HEK293 (cell line): ENCODE measurements at regions not wholly inside any gene's neighbourhood (a gene's known extent, or its start where the extent isn't known, plus 50 kb on each side); places are given as distances from the start of the nearest gene placed in this dataset.

Experiments
- CTCF ChIA-PET: fragments of 350-600 bp; formaldehyde crosslinking; extraction: SDS; loops from one replicate; lab custom pipeline; 2021; ENCODE audit warnings: antibody characterized with exemption; lab: Yijun Ruan, JAX
- POLR2A ChIA-PET: fragments of 300-600 bp; formaldehyde crosslinking; extraction: SDS; loops from one replicate; lab custom pipeline; 2020; ENCODE audit warnings: antibody characterized with exemption, inconsistent platforms; lab: Yijun Ruan, JAX
- H3K27ac ChIP-seq: fragments of 200-500 bp; sonication (Bioruptor generic); 2 replicates; pipeline ENCODE4 v1.5.1; 2014; ENCODE audit warnings: low read depth, low read length, control low read depth, inconsistent platforms; ENCODE audit errors: extremely low read depth
- H3K36me3 ChIP-seq, 2 experiments: fragments of 200-500 bp in 1 of 2; sonication (Bioruptor generic) in 1 of 2; 1 replicate in 1 of 2; 2 replicates in 1 of 2; pipeline ENCODE4 v1.5.1; 2014 to 2017; ENCODE audit warnings: inconsistent platforms in 2 of 2, low read length in 2 of 2; ENCODE audit not compliant: control insufficient read depth in 2 of 2, insufficient read depth in 1 of 2
- H3K4me1 ChIP-seq: fragments of 200-500 bp; sonication (Bioruptor generic); 2 replicates; pipeline ENCODE4 v1.5.1; 2014; ENCODE audit warnings: mild to moderate bottlenecking, low read length, inconsistent platforms; ENCODE audit not compliant: control insufficient read depth, insufficient read depth
- H3K4me3 ChIP-seq: 2 replicates; pipeline ENCODE4 v1.5.1; 2011; ENCODE audit warnings: low read depth, mild to moderate bottlenecking, control low read depth, low read length, moderate library complexity
- H3K9me3 ChIP-seq: fragments of 200-500 bp; sonication (Bioruptor generic); 2 replicates; pipeline ENCODE4 v1.5.1; 2014; ENCODE audit warnings: low read depth, low read length, inconsistent platforms; ENCODE audit not compliant: control insufficient read depth, insufficient read depth
- GLIS1 ChIP-seq: fragments of 450-650 bp; formaldehyde crosslinking; IDR thresholded peaks from 2 replicates; pipeline ENCODE4 v1.5.1; 2016; ENCODE audit warnings: missing biosample characterization, missing genetic modification characterization
- GLIS2 ChIP-seq: fragments of 450-650 bp; formaldehyde crosslinking; IDR thresholded peaks from 2 replicates; pipeline ENCODE4 v1.5.1; 2016; ENCODE audit warnings: missing biosample characterization, missing genetic modification characterization
- KLF8 ChIP-seq: fragments of 450-650 bp; formaldehyde crosslinking; IDR thresholded peaks from 2 replicates; pipeline ENCODE4 v1.5.1; 2016; ENCODE audit warnings: missing biosample characterization, missing genetic modification characterization
- ZBTB8A ChIP-seq: fragments of 450-650 bp; formaldehyde crosslinking; IDR thresholded peaks from 2 replicates; pipeline ENCODE4 v1.5.1; 2016; ENCODE audit warnings: missing biosample characterization, missing genetic modification characterization
- ZEB2 ChIP-seq: fragments of 450-650 bp; formaldehyde crosslinking; IDR thresholded peaks from 2 replicates; pipeline ENCODE4 v1.5.1; 2016; ENCODE audit warnings: missing biosample characterization, missing genetic modification characterization
- ZNF10 ChIP-seq: fragments of 450-650 bp; formaldehyde crosslinking; IDR thresholded peaks from 2 replicates; pipeline ENCODE4 v1.5.1; 2017; ENCODE audit warnings: missing biosample characterization, missing genetic modification characterization
- ZNF214 ChIP-seq: fragments of 450-650 bp; formaldehyde crosslinking; IDR thresholded peaks from 2 replicates; pipeline ENCODE4 v1.5.1; 2017; ENCODE audit warnings: missing biosample characterization, mild to moderate bottlenecking, missing genetic modification characterization, borderline replicate concordance
- ZNF23 ChIP-seq: fragments of 450-650 bp; formaldehyde crosslinking; IDR thresholded peaks from 2 replicates; pipeline ENCODE4 v1.5.1; 2016; ENCODE audit warnings: missing biosample characterization, missing genetic modification characterization, borderline replicate concordance
- ZNF266 ChIP-seq: fragments of 450-650 bp; formaldehyde crosslinking; IDR thresholded peaks from 2 replicates; pipeline ENCODE4 v1.5.1; 2016; ENCODE audit warnings: missing biosample characterization, missing genetic modification characterization, low read depth
- ZNF311 ChIP-seq: fragments of 450-650 bp; formaldehyde crosslinking; IDR thresholded peaks from 2 replicates; pipeline ENCODE4 v1.5.1; 2017; ENCODE audit warnings: missing biosample characterization, missing genetic modification characterization, borderline replicate concordance
- ZNF394 ChIP-seq: fragments of 450-650 bp; formaldehyde crosslinking; IDR thresholded peaks from 2 replicates; pipeline ENCODE4 v1.5.1; 2016; ENCODE audit warnings: missing biosample characterization, missing genetic modification characterization, mild to moderate bottlenecking, moderate library complexity, borderline replicate concordance
- ZNF510 ChIP-seq: fragments of 450-650 bp; formaldehyde crosslinking; IDR thresholded peaks from 2 replicates; pipeline ENCODE4 v1.5.1; 2018; ENCODE audit warnings: mild to moderate bottlenecking, missing genetic modification characterization, missing biosample characterization; ENCODE audit not compliant: insufficient replicate concordance
- ZNF530 ChIP-seq: fragments of 450-650 bp; formaldehyde crosslinking; IDR thresholded peaks from 2 replicates; pipeline ENCODE4 v1.5.1; 2016; ENCODE audit warnings: low read depth, missing biosample characterization, missing genetic modification characterization
- ZNF544 ChIP-seq: fragments of 450-650 bp; formaldehyde crosslinking; IDR thresholded peaks from 2 replicates; pipeline ENCODE4 v1.5.0; 2017; ENCODE audit warnings: missing biosample characterization, missing genetic modification characterization
- ZNF585B ChIP-seq: fragments of 450-650 bp; formaldehyde crosslinking; IDR thresholded peaks from 2 replicates; pipeline ENCODE4 v1.5.1; 2016; ENCODE audit warnings: missing biosample characterization, missing genetic modification characterization
- ZNF791 ChIP-seq: fragments of 450-650 bp; formaldehyde crosslinking; IDR thresholded peaks from 2 replicates; pipeline ENCODE4 v1.5.1; 2016; ENCODE audit warnings: missing biosample characterization, missing genetic modification characterization
- TF ChIP-seq, protein P1 (sequence below): fragments of 450-650 bp; formaldehyde crosslinking; IDR thresholded peaks from 2 replicates; pipeline ENCODE4 v1.5.1; 2017; ENCODE audit warnings: missing biosample characterization, missing genetic modification characterization
- TF ChIP-seq, protein P2 (sequence below): fragments of 450-650 bp; formaldehyde crosslinking; IDR thresholded peaks from 2 replicates; pipeline ENCODE4 v1.5.1; 2016; ENCODE audit warnings: missing biosample characterization, missing genetic modification characterization
- TF ChIP-seq, protein P3 (sequence below): fragments of 450-650 bp; formaldehyde crosslinking; IDR thresholded peaks from 2 replicates; pipeline ENCODE4 v1.5.1; 2017; ENCODE audit warnings: missing biosample characterization, missing genetic modification characterization
- TF ChIP-seq, protein P4 (sequence below): fragments of 450-650 bp; formaldehyde crosslinking; IDR thresholded peaks from 2 replicates; pipeline ENCODE4 v1.5.1; 2017; ENCODE audit warnings: missing biosample characterization, missing genetic modification characterization
- TF ChIP-seq, protein P5 (sequence below): fragments of 450-650 bp; formaldehyde crosslinking; IDR thresholded peaks from 2 replicates; pipeline ENCODE4 v1.5.1; 2016; ENCODE audit warnings: missing biosample characterization, missing genetic modification characterization, borderline replicate concordance
- TF ChIP-seq, protein P6 (sequence below): fragments of 450-650 bp; formaldehyde crosslinking; IDR thresholded peaks from 2 replicates; pipeline ENCODE4 v1.5.1; 2016; ENCODE audit warnings: missing biosample characterization, missing genetic modification characterization

DNA sequence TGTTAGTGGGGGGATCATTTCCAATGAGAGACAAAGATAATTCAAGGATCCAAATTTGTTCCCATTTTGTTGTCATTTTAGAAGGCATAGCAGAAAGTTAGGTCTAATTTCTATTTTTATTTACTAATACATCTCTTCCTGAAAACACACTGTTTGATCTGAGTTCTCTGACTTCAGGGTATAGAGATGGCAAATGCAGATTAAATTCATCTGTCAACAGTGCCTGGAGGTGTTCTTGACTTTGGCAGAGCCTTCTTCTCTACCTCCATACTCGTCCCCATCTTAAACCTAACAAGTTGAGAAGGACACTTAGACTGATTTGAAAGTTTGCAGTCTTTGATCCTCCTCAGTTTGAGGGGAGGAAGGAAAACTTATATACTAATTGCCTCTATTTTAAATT, 308.2 kb downstream of the SOX2 start (continued):
- TF ChIP-seq, protein P1, sequence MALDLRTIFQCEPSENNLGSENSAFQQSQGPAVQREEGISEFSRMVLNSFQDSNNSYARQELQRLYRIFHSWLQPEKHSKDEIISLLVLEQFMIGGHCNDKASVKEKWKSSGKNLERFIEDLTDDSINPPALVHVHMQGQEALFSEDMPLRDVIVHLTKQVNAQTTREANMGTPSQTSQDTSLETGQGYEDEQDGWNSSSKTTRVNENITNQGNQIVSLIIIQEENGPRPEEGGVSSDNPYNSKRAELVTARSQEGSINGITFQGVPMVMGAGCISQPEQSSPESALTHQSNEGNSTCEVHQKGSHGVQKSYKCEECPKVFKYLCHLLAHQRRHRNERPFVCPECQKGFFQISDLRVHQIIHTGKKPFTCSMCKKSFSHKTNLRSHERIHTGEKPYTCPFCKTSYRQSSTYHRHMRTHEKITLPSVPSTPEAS = no peak
- no peak for TF ChIP-seq ZNF23
- no peak for TF ChIP-seq ZEB2 (tag by site-specific recombination)
- TF ChIP-seq, protein P2, sequence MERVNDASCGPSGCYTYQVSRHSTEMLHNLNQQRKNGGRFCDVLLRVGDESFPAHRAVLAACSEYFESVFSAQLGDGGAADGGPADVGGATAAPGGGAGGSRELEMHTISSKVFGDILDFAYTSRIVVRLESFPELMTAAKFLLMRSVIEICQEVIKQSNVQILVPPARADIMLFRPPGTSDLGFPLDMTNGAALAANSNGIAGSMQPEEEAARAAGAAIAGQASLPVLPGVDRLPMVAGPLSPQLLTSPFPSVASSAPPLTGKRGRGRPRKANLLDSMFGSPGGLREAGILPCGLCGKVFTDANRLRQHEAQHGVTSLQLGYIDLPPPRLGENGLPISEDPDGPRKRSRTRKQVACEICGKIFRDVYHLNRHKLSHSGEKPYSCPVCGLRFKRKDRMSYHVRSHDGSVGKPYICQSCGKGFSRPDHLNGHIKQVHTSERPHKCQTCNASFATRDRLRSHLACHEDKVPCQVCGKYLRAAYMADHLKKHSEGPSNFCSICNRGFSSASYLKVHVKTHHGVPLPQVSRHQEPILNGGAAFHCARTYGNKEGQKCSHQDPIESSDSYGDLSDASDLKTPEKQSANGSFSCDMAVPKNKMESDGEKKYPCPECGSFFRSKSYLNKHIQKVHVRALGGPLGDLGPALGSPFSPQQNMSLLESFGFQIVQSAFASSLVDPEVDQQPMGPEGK (tag by site-specific recombination) = no peak

DNA sequence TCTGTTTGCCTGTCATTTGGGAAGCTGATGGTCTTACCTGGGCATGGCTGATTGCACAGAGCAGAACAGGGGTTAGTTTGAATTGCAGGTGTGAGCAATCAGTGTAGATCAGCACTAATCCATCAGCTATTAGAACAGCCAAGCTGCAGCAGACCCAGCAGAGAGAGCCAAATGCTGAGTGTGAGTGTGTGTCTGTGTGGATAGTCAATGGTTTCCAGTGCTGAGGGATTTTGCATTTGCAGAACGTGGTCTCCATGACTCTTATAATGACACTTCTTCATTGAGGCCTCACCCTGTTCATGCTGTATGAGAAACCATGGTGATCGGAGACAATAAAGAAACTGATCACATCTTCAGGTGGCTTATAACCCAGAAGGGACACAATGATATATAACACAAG, 312.1 kb downstream of the SOX2 start:
- CTCF ChIA-PET = no interaction called here

DNA sequence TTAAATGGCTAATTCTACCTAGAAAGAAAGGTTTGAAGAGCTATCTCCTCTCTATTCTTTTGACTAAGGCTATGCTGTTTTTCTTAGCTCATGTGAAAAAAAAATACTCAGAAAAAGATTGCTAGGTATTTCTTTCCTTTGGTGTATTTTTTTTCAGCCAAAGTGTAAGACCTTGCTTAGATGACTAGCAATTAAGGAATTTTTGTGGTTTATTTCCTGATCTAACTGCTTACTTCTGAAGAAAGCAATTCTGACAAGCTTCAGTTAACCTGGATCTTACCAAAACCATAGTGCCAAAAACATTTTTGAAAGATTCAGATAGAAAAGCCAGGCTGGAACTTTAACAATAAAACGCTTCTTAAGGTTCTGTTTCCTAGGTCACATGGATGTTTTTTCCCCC, 315.6 kb downstream of the SOX2 start:
- POLR2A ChIA-PET = no interaction called here
- Histone ChIP-seq H3K4me1 (no peaks in the 10 kb centered on the region), H3K36me3 (no peaks in the 10 kb centered on the region), H3K4me3 (no peak overlapping the region), H3K27ac (no peak overlapping the region), H3K9me3 (no peaks in the 10 kb centered on the region)
- CTCF ChIA-PET = no interaction called here
- TF ChIP-seq GLIS1 (tag by site-specific recombination) (no peak), ZNF530 (no peak), ZNF394 (no peak), ZNF544 (tag by site-specific recombination) (no peak), ZNF214 (no peak), ZNF585B (tag by site-specific recombination) (no peak), ZNF311 (tag by site-specific recombination) (no peak), ZBTB8A (tag by site-specific recombination) (no peak), ZNF10 (tag by site-specific recombination) (no peak)
- TF ChIP-seq, protein P3, sequence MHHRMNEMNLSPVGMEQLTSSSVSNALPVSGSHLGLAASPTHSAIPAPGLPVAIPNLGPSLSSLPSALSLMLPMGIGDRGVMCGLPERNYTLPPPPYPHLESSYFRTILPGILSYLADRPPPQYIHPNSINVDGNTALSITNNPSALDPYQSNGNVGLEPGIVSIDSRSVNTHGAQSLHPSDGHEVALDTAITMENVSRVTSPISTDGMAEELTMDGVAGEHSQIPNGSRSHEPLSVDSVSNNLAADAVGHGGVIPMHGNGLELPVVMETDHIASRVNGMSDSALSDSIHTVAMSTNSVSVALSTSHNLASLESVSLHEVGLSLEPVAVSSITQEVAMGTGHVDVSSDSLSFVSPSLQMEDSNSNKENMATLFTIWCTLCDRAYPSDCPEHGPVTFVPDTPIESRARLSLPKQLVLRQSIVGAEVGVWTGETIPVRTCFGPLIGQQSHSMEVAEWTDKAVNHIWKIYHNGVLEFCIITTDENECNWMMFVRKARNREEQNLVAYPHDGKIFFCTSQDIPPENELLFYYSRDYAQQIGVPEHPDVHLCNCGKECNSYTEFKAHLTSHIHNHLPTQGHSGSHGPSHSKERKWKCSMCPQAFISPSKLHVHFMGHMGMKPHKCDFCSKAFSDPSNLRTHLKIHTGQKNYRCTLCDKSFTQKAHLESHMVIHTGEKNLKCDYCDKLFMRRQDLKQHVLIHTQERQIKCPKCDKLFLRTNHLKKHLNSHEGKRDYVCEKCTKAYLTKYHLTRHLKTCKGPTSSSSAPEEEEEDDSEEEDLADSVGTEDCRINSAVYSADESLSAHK (tag by site-specific recombination) = no peak
- TF ChIP-seq, protein P4, sequence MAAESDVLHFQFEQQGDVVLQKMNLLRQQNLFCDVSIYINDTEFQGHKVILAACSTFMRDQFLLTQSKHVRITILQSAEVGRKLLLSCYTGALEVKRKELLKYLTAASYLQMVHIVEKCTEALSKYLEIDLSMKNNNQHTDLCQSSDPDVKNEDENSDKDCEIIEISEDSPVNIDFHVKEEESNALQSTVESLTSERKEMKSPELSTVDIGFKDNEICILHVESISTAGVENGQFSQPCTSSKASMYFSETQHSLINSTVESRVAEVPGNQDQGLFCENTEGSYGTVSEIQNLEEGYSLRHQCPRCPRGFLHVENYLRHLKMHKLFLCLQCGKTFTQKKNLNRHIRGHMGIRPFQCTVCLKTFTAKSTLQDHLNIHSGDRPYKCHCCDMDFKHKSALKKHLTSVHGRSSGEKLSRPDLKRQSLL (tag by site-specific recombination) = no peak

More for the DNA sequence above, 312.1 kb downstream of the SOX2 start:
- H3K27ac ChIP-seq = no peak overlapping the region
- POLR2A ChIA-PET = no interaction called here
- H3K4me3 ChIP-seq = no peak overlapping the region
- no peaks in the 10 kb centered on the region for H3K4me1 ChIP-seq
- H3K9me3 ChIP-seq = no peaks in the 10 kb centered on the region
- TF ChIP-seq ZNF266 (no peak), ZNF510 (no peak), ZNF791 (tag by site-specific recombination) (no peak), GLIS2 (tag by site-specific recombination) (no peak), KLF8 (tag by site-specific recombination) (no peak)
- TF ChIP-seq, protein P5, sequence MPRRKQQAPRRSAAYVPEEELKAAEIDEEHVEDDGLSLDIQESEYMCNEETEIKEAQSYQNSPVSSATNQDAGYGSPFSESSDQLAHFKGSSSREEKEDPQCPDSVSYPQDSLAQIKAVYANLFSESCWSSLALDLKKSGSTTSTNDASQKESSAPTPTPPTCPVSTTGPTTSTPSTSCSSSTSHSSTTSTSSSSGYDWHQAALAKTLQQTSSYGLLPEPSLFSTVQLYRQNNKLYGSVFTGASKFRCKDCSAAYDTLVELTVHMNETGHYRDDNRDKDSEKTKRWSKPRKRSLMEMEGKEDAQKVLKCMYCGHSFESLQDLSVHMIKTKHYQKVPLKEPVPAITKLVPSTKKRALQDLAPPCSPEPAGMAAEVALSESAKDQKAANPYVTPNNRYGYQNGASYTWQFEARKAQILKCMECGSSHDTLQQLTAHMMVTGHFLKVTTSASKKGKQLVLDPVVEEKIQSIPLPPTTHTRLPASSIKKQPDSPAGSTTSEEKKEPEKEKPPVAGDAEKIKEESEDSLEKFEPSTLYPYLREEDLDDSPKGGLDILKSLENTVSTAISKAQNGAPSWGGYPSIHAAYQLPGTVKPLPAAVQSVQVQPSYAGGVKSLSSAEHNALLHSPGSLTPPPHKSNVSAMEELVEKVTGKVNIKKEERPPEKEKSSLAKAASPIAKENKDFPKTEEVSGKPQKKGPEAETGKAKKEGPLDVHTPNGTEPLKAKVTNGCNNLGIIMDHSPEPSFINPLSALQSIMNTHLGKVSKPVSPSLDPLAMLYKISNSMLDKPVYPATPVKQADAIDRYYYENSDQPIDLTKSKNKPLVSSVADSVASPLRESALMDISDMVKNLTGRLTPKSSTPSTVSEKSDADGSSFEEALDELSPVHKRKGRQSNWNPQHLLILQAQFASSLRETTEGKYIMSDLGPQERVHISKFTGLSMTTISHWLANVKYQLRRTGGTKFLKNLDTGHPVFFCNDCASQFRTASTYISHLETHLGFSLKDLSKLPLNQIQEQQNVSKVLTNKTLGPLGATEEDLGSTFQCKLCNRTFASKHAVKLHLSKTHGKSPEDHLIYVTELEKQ = no peak
- TF ChIP-seq, protein P6, sequence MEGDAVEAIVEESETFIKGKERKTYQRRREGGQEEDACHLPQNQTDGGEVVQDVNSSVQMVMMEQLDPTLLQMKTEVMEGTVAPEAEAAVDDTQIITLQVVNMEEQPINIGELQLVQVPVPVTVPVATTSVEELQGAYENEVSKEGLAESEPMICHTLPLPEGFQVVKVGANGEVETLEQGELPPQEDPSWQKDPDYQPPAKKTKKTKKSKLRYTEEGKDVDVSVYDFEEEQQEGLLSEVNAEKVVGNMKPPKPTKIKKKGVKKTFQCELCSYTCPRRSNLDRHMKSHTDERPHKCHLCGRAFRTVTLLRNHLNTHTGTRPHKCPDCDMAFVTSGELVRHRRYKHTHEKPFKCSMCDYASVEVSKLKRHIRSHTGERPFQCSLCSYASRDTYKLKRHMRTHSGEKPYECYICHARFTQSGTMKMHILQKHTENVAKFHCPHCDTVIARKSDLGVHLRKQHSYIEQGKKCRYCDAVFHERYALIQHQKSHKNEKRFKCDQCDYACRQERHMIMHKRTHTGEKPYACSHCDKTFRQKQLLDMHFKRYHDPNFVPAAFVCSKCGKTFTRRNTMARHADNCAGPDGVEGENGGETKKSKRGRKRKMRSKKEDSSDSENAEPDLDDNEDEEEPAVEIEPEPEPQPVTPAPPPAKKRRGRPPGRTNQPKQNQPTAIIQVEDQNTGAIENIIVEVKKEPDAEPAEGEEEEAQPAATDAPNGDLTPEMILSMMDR (tag by site-specific recombination) = no peak
- H3K36me3 ChIP-seq = no peaks in the 10 kb centered on the region
